ENCODE measurements at regions not wholly inside any gene's neighbourhood (a gene's known extent, or its start where the extent isn't known, plus 50 kb on each side); places are given as distances from the start of the nearest gene placed in this dataset.

- TF ChIP-seq CTCF (conservative IDR thresholded peaks at IDR 0.05; ENCODE audit: low read length) = no peak
- TF ChIP-seq EZH2phosphoT487 (IDR thresholded peaks at IDR 0.05; ENCODE audit: borderline replicate concordance) = no peak
These were observed 170.8 kb upstream of the NCKAP5 start for GRCh38 chr2:133739039-133739438.

Measured in Loucy (cell line).